Activated T-helper 17 cell treated with anti-CD3 and anti-CD28 coated beads, Interleukin-2, amount 50 U/mL, for 72 hours (primary cell): ENCODE measurements at regions not wholly inside any gene's neighbourhood (a gene's known extent, or its start where the extent isn't known, plus 50 kb on each side); places are given as distances from the start of the nearest gene placed in this dataset.

ENCODE experiments used
- ATAC-seq: fragments of 150-1000 bp; cut with Tn5 transposase; replicated peaks from 2 replicates; pipeline ENCODE4 v1.10.0; 2021; ENCODE audit warnings: mild to moderate bottlenecking, moderate library complexity
- H3K27ac Mint-ChIP-seq: one replicate; pipeline ENCODE4 v1.8.0; 2022; ENCODE audit warnings: mixed read lengths
- H3K27me3 Mint-ChIP-seq: one replicate; pipeline ENCODE4 v1.8.0; 2022; ENCODE audit warnings: mixed read lengths
- H3K36me3 Mint-ChIP-seq: one replicate; pipeline ENCODE4 v1.8.0; 2022; ENCODE audit warnings: low read depth, mild to moderate bottlenecking, mixed read lengths
- H3K4me1 Mint-ChIP-seq: one replicate; pipeline ENCODE4 v1.8.0; 2022; ENCODE audit warnings: mixed read lengths
- H3K4me3 Mint-ChIP-seq: one replicate; pipeline ENCODE4 v1.8.0; 2022; ENCODE audit warnings: mild to moderate bottlenecking, mixed read lengths
- H3K9me3 Mint-ChIP-seq: one replicate; pipeline ENCODE4 v1.8.0; 2022; ENCODE audit warnings: mixed read lengths

GRCh38 chr2:53289309-53290006 lies 478.1 kb upstream of the CHAC2 start:
- Mint-ChIP-seq H3K4me1 (no peaks in the 10 kb centered on the region), H3K27ac (no peak overlapping the region), H3K9me3 (no peaks in the 10 kb centered on the region), H3K27me3 (no peaks in the 10 kb centered on the region), H3K4me3 (no peak overlapping the region), H3K36me3 (no peaks in the 10 kb centered on the region)
- no peak for ATAC-seq

DNA sequence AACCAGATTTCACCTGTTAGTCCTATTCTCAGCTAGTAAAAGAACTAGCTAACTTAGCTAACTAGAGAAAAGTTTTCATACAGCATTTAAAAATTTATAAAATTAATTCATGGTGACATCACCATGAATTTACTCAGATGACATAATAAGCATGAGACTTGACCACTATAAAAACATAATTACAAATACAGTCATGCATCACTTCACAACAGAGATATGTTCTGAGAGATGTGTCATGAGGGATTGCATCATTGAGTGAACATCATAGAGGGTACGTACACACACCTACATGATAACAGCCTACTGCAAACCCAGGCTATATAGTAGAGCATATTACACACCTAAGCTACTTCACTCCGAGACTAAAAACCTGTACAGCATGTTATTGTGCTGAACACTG lies 481.3 kb upstream of the CHAC2 start:
- no peaks in the 10 kb centered on the region for H3K36me3 Mint-ChIP-seq
- no peaks in the 10 kb centered on the region for H3K4me1 Mint-ChIP-seq
- H3K9me3 Mint-ChIP-seq, result no peaks in the 10 kb centered on the region
- H3K4me3 Mint-ChIP-seq, result no peak overlapping the region
- H3K27me3 Mint-ChIP-seq, result no peaks in the 10 kb centered on the region
- H3K27ac Mint-ChIP-seq, result no peak overlapping the region
- ATAC-seq, result no peak

DNA sequence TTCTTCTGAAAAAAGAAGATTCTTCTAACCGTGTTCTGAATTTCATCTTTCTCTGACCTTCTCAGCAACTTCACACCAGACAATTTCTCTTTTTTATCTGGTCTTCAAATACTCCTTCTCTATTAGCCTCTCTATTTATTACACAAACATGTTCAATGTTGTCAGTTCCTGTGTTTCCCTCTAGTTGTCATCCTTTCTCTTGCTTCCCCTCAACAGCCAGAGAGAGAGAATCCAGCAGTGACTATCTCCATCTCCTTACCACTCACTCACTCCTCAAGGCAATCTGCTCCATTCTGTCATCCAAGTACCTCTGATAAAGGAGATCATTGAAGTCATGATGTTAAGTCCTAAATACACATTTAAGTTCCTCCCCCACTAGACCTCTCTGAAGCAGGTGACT lies 491.9 kb upstream of the CHAC2 start:
- H3K27me3 Mint-ChIP-seq, result no peaks in the 10 kb centered on the region
- no peak overlapping the region for H3K4me3 Mint-ChIP-seq
- no peak overlapping the region for H3K27ac Mint-ChIP-seq
- H3K4me1 Mint-ChIP-seq, result no peaks in the 10 kb centered on the region
- H3K36me3 Mint-ChIP-seq, result no peaks in the 10 kb centered on the region
- H3K9me3 Mint-ChIP-seq, result no peaks in the 10 kb centered on the region
- ATAC-seq, result no peak

- no peak overlapping the region for H3K4me3 Mint-ChIP-seq
Measured at GRCh38 chr2:53268626-53269025, 499.0 kb upstream of the CHAC2 start.

DNA sequence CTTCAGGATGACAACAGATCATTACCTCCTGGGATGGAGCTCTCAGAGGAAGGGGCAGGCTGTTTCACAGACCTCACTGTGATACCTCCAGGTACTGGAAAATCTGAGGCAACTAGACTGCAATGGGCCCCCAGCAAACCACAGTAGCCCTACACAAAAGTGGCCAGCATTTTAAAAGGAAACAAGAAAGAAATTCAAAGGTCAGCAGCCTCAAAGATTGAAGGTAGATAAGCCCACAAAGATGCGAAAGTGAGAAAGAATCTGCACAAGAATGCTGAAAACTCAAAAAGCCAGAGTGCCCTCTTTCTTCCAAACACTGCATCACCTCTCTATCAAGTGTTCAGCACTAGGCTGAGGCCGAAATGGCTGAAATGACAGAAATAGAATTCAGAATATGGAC lies 499.5 kb upstream of the CHAC2 start:
- Mint-ChIP-seq H3K4me1 (no peaks in the 10 kb centered on the region), H3K27me3 (no peaks in the 10 kb centered on the region), H3K9me3 (no peaks in the 10 kb centered on the region), H3K36me3 (no peaks in the 10 kb centered on the region), H3K27ac (no peak overlapping the region), H3K4me3 (no peak overlapping the region)
- peak; percentile 49 for ATAC-seq

More at GRCh38 chr2:53268626-53269025, 499.0 kb upstream of the CHAC2 start:
- H3K27me3 Mint-ChIP-seq, result no peaks in the 10 kb centered on the region
- H3K9me3 Mint-ChIP-seq, result no peaks in the 10 kb centered on the region
- ATAC-seq, result no peak
- H3K4me1 Mint-ChIP-seq, result no peaks in the 10 kb centered on the region
- no peaks in the 10 kb centered on the region for H3K36me3 Mint-ChIP-seq
- no peak overlapping the region for H3K27ac Mint-ChIP-seq

- Mint-ChIP-seq H3K4me1 (no peaks in the 10 kb centered on the region), H3K36me3 (no peaks in the 10 kb centered on the region), H3K9me3 (no peaks in the 10 kb centered on the region), H3K27me3 (no peaks in the 10 kb centered on the region), H3K27ac (no peak overlapping the region), H3K4me3 (no peak overlapping the region)
- ATAC-seq, result no peak
Measured at GRCh38 chr2:53265544-53266299, 501.9 kb upstream of the CHAC2 start.

DNA sequence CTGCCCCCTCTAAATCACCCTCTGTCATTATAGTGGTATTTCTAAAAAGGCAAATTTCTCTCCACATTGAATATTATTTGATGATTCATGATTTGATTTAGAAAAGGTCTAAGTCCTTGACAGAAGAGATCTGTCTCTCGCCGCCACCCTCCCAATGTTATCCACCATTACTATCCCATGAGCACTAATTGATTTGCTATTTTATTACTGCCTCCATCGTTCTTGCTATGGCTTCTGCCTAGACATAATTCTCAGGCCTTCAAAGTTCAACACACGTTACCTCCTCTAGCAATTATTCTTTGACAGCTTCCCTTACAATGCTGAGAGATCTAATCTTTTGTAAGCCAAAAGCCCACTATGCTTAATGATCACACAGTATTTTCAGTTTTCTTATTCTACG lies 507.0 kb upstream of the CHAC2 start:
- peaks cover 4% of the 10 kb centered on the region for H3K4me1 Mint-ChIP-seq
- no peaks in the 10 kb centered on the region for H3K9me3 Mint-ChIP-seq
- ATAC-seq, result no peak
- no peaks in the 10 kb centered on the region for H3K27me3 Mint-ChIP-seq
- no peak overlapping the region for H3K4me3 Mint-ChIP-seq
- H3K36me3 Mint-ChIP-seq, result no peaks in the 10 kb centered on the region
- H3K27ac Mint-ChIP-seq, result no peak overlapping the region

- no peaks in the 10 kb centered on the region for H3K9me3 Mint-ChIP-seq
- no peaks in the 10 kb centered on the region for H3K36me3 Mint-ChIP-seq
- H3K27me3 Mint-ChIP-seq, result no peaks in the 10 kb centered on the region
- H3K4me3 Mint-ChIP-seq, result no peak overlapping the region
- H3K27ac Mint-ChIP-seq, result no peak overlapping the region
- H3K4me1 Mint-ChIP-seq, result peaks cover 4% of the 10 kb centered on the region
- ATAC-seq, result no peak
Measured at GRCh38 chr2:53259395-53260009, 508.1 kb upstream of the CHAC2 start.

DNA sequence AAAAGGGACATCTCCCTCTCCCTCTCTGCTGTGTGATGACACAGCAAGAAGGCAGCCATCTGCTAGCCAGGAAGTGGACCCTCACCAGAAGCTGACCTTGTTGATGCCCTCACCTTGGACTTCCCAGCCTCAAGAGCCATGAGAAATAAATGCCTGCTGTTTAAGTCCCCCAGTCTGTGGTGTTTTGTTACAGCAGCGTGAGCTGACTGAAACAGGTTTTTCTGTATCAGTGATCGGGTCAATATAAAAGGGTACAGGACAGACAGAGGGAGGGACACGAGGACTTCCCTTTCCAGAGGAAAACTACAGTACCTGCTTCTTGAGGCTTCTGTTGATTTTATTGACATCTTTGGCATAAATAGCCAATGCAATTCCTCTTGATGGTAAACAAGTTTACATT lies 510.3 kb upstream of the CHAC2 start:
- no peaks in the 10 kb centered on the region for H3K9me3 Mint-ChIP-seq
- H3K4me3 Mint-ChIP-seq, result no peak overlapping the region
- H3K27ac Mint-ChIP-seq, result no peak overlapping the region
- ATAC-seq, result no peak
- no peaks in the 10 kb centered on the region for H3K27me3 Mint-ChIP-seq
- H3K36me3 Mint-ChIP-seq, result no peaks in the 10 kb centered on the region
- H3K4me1 Mint-ChIP-seq, result peaks cover 7% of the 10 kb centered on the region

DNA sequence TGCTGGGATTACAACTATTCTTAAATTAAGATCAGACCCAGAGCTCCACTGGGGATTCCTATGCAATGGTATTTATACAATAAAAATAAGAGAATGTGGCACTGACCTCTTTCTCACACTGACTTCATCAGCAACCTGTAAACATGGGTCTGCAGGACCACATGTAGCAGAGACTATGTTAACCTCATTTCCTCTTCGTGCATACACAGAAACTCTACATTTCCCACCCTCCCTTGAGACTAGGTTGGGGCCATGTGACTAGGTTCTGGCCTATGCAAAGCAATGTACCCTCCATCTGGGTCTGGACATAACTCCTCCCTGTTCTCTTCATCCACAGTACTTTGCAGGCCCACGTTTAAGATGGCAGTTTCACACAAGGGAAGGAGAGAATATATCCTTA lies 514.4 kb upstream of the CHAC2 start:
- peaks cover 7% of the 10 kb centered on the region for H3K4me1 Mint-ChIP-seq
- no peaks in the 10 kb centered on the region for H3K27me3 Mint-ChIP-seq
- no peaks in the 10 kb centered on the region for H3K36me3 Mint-ChIP-seq
- H3K27ac Mint-ChIP-seq, result no peak overlapping the region
- H3K4me3 Mint-ChIP-seq, result no peak overlapping the region
- no peak for ATAC-seq
- no peaks in the 10 kb centered on the region for H3K9me3 Mint-ChIP-seq

DNA sequence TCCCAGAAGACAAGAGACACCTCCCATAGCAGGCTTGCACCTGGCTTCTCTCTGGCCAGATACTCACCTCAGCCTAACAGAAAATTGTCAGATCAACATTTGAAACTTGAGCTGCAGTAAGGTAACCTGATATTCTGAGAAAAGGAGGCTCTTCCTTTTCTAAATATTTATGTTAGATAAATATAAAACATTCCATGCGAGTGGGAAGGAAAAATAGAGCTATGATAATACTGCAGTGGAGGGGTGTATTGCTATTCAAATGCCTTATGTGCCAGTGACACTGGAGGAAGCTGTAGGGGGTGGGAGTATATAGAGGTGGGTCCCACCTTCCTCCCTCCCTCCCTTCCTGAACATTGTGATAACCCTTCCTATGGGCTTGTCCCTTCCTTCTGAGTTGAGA lies 515.5 kb upstream of the CHAC2 start:
- Mint-ChIP-seq H3K4me3 (no peak overlapping the region), H3K9me3 (no peaks in the 10 kb centered on the region), H3K27ac (no peak overlapping the region), H3K27me3 (no peaks in the 10 kb centered on the region), H3K36me3 (no peaks in the 10 kb centered on the region), H3K4me1 (peaks cover 3% of the 10 kb centered on the region)
- no peak for ATAC-seq

- Mint-ChIP-seq H3K9me3 (no peaks in the 10 kb centered on the region), H3K4me3 (no peak overlapping the region), H3K27ac (no peak overlapping the region), H3K36me3 (no peaks in the 10 kb centered on the region), H3K4me1 (no peaks in the 10 kb centered on the region), H3K27me3 (peaks cover 2% of the 10 kb centered on the region)
- ATAC-seq, result no peak
Measured at GRCh38 chr2:53247956-53248735, 519.5 kb upstream of the CHAC2 start.

DNA sequence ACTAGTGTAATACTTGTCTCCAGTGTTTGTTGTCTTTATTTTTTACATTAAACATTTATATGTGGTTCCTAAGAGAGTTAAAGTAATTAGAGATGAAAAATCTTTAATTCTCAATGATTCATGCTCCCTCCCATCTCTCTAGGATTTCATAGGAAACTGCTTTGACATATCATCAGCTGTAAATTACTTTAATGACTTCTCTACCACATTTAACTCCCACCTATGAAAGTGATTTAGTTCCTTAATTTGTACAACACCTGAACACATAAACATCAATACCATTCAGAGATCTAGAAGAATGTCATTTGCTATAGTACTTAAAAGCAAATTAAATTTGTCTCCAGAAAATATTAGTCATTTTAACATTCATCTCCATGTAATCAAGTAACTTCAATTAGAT lies 524.2 kb upstream of the CHAC2 start:
- Mint-ChIP-seq H3K27me3 (peaks cover 2% of the 10 kb centered on the region), H3K27ac (no peak overlapping the region), H3K9me3 (peaks cover 5% of the 10 kb centered on the region), H3K4me3 (no peak overlapping the region), H3K4me1 (no peaks in the 10 kb centered on the region), H3K36me3 (no peaks in the 10 kb centered on the region)
- no peak for ATAC-seq

- Mint-ChIP-seq H3K27ac (no peak overlapping the region), H3K4me1 (no peaks in the 10 kb centered on the region), H3K36me3 (no peaks in the 10 kb centered on the region), H3K27me3 (peaks cover 2% of the 10 kb centered on the region), H3K4me3 (no peak overlapping the region), H3K9me3 (peaks cover 5% of the 10 kb centered on the region)
- no peak for ATAC-seq
Measured at GRCh38 chr2:53242090-53242489, 525.5 kb upstream of the CHAC2 start.
